ENCODE measurements at regions not wholly inside any gene's neighbourhood (a gene's known extent, or its start where the extent isn't known, plus 50 kb on each side); places are given as distances from the start of the nearest gene placed in this dataset.

GRCh38 chr6:167643223-167643622 lies 183.5 kb upstream of the AFDN start:
- H3K4me1 ChIP-seq: peaks cover 0 to 22% (median 8%) of the 10 kb centered on the region in 9 donors
- ATAC-seq (no peak), DNase-seq (no peak)
- WGBS, 2 donors: 90 to 92% methylated on average over 9 of the region's 9 CpGs
- no peaks in the 10 kb centered on the region for H3K36me3 ChIP-seq
- H3K9me3 ChIP-seq: no peaks in the 10 kb centered on the region
- H3K27me3 ChIP-seq: no peaks in the 10 kb centered on the region
- TF ChIP-seq CTCF (IDR thresholded peaks at IDR 0.05): no peak
- H3K4me3 ChIP-seq: no peak overlapping the region
- intact Hi-C loops (cut with DNase I): no loop called here
- H3K27ac ChIP-seq: no peak overlapping the region

DNA sequence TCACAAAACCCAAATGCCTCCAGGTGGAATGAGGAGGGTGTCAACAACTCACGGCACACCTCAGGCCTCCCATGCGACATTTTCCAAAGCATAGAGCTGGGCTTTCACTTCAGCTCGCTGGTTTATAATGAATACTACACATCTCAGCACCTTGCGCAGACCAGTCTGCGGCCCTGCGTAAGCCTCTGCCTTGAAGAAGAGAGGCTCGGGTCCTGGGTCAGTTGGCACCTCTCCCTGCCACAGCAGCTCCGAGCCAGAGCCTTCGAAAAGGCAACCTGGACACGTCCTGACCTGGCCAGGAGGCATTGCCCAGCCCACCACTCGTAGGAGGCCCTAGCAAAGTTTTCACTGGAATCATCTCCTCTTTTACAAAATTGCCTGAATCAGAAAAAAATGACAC lies 183.0 kb upstream of the AFDN start:
- intact Hi-C loops (cut with DNase I): no loop called here
- no peaks in the 10 kb centered on the region for H3K36me3 ChIP-seq
- 97 to 98% methylated on average over 11 of the region's 11 CpGs for whole genome bisulfite sequencing, 2 donors
- TF ChIP-seq CTCF (IDR thresholded peaks at IDR 0.05): no peak
- H3K4me3 ChIP-seq: no peak overlapping the region
- no peaks in the 10 kb centered on the region for H3K9me3 ChIP-seq
- H3K27me3 ChIP-seq: no peaks in the 10 kb centered on the region
- no peak overlapping the region for H3K27ac ChIP-seq
- H3K4me1 ChIP-seq: peaks cover 0 to 22% (median 10%) of the 10 kb centered on the region in 9 donors
- DNase-seq (no peak), ATAC-seq (peak in 1 of 8 donors; percentile 15)

- Histone ChIP-seq H3K27me3 (peaks cover 0 to 4% (median 0%) of the 10 kb centered on the region in 7 donors), H3K9me3 (no peaks in the 10 kb centered on the region), H3K4me1 (peaks cover 0 to 22% (median 10%) of the 10 kb centered on the region in 9 donors), H3K4me3 (peak overlapping the region in 6 of 10 donors; percentile 16 to 43 (median 35)), H3K36me3 (no peaks in the 10 kb centered on the region), H3K27ac (no peak overlapping the region)
- WGBS, 2 donors: 47 to 61% methylated on average over 21 of the region's 21 CpGs
- ATAC-seq (peak; percentile 45 to 88 (median 78)), DNase-seq (no peak)
- TF ChIP-seq CTCF (IDR thresholded peaks at IDR 0.05): no peak
- intact Hi-C loops (cut with DNase I): no loop called here
These were observed 182.1 kb upstream of the AFDN start for GRCh38 chr6:167644412-167645132.

GRCh38 chr6:167645368-167645767 lies 181.3 kb upstream of the AFDN start:
- Histone ChIP-seq H3K4me1 (peaks cover 0 to 22% (median 10%) of the 10 kb centered on the region in 9 donors), H3K27me3 (peaks cover 0 to 6% (median 0%) of the 10 kb centered on the region in 7 donors), H3K4me3 (no peak overlapping the region), H3K36me3 (no peaks in the 10 kb centered on the region), H3K9me3 (no peaks in the 10 kb centered on the region), H3K27ac (no peak overlapping the region)
- intact Hi-C loops (cut with DNase I): no loop called here
- WGBS, 2 donors: 73 to 76% methylated on average over 8 of the region's 8 CpGs
- DNase-seq: no peak
- no peak for TF ChIP-seq CTCF (IDR thresholded peaks at IDR 0.05)
- peak in 4 of 8 donors; percentile 20 to 60 (median 36) for ATAC-seq
